Sigmoid colon (tissue), 4 donors: ENCODE measurements at regions not wholly inside any gene's neighbourhood (a gene's known extent, or its start where the extent isn't known, plus 50 kb on each side); places are given as distances from the start of the nearest gene placed in this dataset.

Experiments used
- POLR2AphosphoS5 ChIP-seq, 4 donors: sonication (generic); formaldehyde crosslinking; IDR thresholded peaks; one replicate each; pipeline ENCODE4 v1.6.1; 2017; ENCODE audit warnings: antibody characterized with exemption in 4 of 4
- TF ChIP-seq, protein P1 (sequence below), 4 experiments: fragments of 450-650 bp in 3 of 4; fragments of 200-600 bp in 1 of 4; IDR thresholded peaks; one replicate each; pipeline ENCODE4 v1.5.1; 2016 to 2019; ENCODE audit warnings: antibody characterized with exemption in 4 of 4, mild to moderate bottlenecking in 3 of 4, moderate library complexity in 2 of 4

GRCh38 chr4:77268108-77268507 lies 111.1 kb downstream of the CCNG2 start:
- TF ChIP-seq, protein P1, sequence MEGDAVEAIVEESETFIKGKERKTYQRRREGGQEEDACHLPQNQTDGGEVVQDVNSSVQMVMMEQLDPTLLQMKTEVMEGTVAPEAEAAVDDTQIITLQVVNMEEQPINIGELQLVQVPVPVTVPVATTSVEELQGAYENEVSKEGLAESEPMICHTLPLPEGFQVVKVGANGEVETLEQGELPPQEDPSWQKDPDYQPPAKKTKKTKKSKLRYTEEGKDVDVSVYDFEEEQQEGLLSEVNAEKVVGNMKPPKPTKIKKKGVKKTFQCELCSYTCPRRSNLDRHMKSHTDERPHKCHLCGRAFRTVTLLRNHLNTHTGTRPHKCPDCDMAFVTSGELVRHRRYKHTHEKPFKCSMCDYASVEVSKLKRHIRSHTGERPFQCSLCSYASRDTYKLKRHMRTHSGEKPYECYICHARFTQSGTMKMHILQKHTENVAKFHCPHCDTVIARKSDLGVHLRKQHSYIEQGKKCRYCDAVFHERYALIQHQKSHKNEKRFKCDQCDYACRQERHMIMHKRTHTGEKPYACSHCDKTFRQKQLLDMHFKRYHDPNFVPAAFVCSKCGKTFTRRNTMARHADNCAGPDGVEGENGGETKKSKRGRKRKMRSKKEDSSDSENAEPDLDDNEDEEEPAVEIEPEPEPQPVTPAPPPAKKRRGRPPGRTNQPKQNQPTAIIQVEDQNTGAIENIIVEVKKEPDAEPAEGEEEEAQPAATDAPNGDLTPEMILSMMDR (IDR thresholded peaks at IDR 0.05): no peak
- no peak for TF ChIP-seq POLR2AphosphoS5 (IDR thresholded peaks at IDR 0.05)
